ENCODE measurements at regions not wholly inside any gene's neighbourhood (a gene's known extent, or its start where the extent isn't known, plus 50 kb on each side); places are given as distances from the start of the nearest gene placed in this dataset.

DNA sequence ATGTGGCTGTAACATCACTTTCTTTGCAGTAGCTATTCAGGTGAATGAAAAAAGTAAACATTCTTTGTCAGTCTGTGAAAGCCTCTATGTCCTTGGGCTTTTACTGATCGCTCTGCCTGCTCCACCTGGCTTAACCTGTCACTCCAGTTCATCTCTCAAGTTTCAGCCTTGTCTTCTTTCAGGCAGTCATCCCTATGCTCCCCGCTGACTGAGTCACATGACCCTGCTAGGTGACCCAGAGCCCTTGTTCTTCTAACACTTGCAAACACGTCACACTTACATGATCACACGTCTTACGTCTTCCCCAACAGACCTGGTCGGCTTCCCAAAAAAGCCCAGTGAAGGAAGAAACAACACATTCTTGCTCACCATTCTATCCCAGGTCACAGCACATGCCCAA, 499.3 kb upstream of the TENM4 start (continued):
- TF ChIP-seq, protein P1, sequence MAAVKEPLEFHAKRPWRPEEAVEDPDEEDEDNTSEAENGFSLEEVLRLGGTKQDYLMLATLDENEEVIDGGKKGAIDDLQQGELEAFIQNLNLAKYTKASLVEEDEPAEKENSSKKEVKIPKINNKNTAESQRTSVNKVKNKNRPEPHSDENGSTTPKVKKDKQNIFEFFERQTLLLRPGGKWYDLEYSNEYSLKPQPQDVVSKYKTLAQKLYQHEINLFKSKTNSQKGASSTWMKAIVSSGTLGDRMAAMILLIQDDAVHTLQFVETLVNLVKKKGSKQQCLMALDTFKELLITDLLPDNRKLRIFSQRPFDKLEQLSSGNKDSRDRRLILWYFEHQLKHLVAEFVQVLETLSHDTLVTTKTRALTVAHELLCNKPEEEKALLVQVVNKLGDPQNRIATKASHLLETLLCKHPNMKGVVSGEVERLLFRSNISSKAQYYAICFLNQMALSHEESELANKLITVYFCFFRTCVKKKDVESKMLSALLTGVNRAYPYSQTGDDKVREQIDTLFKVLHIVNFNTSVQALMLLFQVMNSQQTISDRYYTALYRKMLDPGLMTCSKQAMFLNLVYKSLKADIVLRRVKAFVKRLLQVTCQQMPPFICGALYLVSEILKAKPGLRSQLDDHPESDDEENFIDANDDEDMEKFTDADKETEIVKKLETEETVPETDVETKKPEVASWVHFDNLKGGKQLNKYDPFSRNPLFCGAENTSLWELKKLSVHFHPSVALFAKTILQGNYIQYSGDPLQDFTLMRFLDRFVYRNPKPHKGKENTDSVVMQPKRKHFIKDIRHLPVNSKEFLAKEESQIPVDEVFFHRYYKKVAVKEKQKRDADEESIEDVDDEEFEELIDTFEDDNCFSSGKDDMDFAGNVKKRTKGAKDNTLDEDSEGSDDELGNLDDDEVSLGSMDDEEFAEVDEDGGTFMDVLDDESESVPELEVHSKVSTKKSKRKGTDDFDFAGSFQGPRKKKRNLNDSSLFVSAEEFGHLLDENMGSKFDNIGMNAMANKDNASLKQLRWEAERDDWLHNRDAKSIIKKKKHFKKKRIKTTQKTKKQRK (IDR thresholded peaks at IDR 0.05; ENCODE audit: low read depth, low read length) = no peak
- TF ChIP-seq, protein P2, sequence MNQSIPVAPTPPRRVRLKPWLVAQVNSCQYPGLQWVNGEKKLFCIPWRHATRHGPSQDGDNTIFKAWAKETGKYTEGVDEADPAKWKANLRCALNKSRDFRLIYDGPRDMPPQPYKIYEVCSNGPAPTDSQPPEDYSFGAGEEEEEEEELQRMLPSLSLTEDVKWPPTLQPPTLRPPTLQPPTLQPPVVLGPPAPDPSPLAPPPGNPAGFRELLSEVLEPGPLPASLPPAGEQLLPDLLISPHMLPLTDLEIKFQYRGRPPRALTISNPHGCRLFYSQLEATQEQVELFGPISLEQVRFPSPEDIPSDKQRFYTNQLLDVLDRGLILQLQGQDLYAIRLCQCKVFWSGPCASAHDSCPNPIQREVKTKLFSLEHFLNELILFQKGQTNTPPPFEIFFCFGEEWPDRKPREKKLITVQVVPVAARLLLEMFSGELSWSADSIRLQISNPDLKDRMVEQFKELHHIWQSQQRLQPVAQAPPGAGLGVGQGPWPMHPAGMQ (IDR thresholded peaks at IDR 0.05; ENCODE audit: borderline replicate concordance) = no peak
- no peak for TF ChIP-seq EZH2 (IDR thresholded peaks at IDR 0.05; ENCODE audit: borderline replicate concordance, control insufficient read depth, low read depth, low read length)

DNA sequence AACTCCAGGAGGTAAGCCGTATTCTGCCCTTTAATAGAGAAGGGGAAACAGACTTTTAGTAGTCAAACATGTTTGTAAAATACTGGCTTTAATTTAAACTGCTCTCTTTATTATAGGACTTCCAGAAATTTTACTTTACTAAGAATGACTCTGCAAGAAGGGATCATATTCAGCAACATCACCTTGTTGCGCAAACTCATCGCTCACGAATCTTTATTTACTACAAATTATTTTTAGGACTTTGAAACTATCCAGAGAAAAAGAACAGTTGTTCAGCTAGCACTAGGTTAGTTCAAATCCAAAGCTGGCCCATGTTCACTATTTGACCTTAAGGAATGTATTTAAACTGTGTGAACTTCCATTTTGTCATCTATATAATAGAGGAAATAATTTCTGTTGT, 498.3 kb upstream of the TENM4 start:
- intact Hi-C loops (cut with micrococcal nuclease; ENCODE audit: unreplicated experiment) = no loop called here
- no peak overlapping the region for H2AFZ ChIP-seq (ENCODE audit: control insufficient read depth, low read depth, low read length)
- WGBS (ENCODE audit: insufficient coverage, insufficient replicate concordance, low lambda C conversion rate, missing lambda C conversion rate) = 67% methylated on average over 4 of the region's 4 CpGs
- ChIA-PET CTCF (interaction anchor here (1.7 kb wide), 1 partner anchor 9 kb away, joined by 4 read pairs; no protein-coding TSS in a partner anchor), SMC1A (ENCODE audit: uncharacterized antibody, unreplicated experiment) (interaction anchor here (0.6 kb wide), 1 partner anchor 106 kb away, joined by 3 read pairs; no protein-coding TSS in a partner anchor), RAD21 (ENCODE audit: unreplicated experiment) (no interaction called here), POLR2A (no interaction called here)
- H3K27me3 ChIP-seq (replicated peaks in 1 of 2; ENCODE audit: control insufficient read depth in 2 of 2, insufficient read depth in 2 of 2, low read length in 1 of 2) = no peaks in the 10 kb centered on the region
- in situ Hi-C loops (cut with MboI) = no loop called here
- H3K4me2 ChIP-seq (ENCODE audit: control insufficient read depth, insufficient read depth) = no peak overlapping the region
- ATAC-seq (no peak), DNase-seq (ENCODE audit: low read depth, low spot score) (no peak), FAIRE-seq (no peak)
- no peaks in the 10 kb centered on the region for H3K4me1 ChIP-seq (ENCODE audit: control insufficient read depth, insufficient read depth, low read length)
- no TSS peak for BruUV-seq (replicated peaks)
- H3K36me3 ChIP-seq (ENCODE audit: control insufficient read depth in 2 of 2, insufficient read depth in 2 of 2, low read length in 1 of 2) = no peaks in the 10 kb centered on the region
- H3K9me3 ChIP-seq (replicated peaks; ENCODE audit: control insufficient read depth, insufficient read depth, low read length) = no peaks in the 10 kb centered on the region
- H3K27ac ChIP-seq (ENCODE audit: control insufficient read depth, insufficient read depth) = no peak overlapping the region
- H3K9ac ChIP-seq (ENCODE audit: control insufficient read depth, insufficient read depth, low read length) = no peak overlapping the region
- no peak overlapping the region for H3K4me3 ChIP-seq
- H4K20me1 ChIP-seq (ENCODE audit: control insufficient read depth, insufficient read depth) = no peaks in the 10 kb centered on the region
- no peaks in the 10 kb centered on the region for H3K79me2 ChIP-seq (ENCODE audit: control insufficient read depth, insufficient read depth, low read length)
- TF ChIP-seq POLR2AphosphoS5 (IDR thresholded peaks at IDR 0.05; ENCODE audit: low read length) (no peak), PAX5 (IDR thresholded peaks at IDR 0.05; ENCODE audit: borderline replicate concordance, low read depth, low read length) (no peak), PAX8 (IDR thresholded peaks at IDR 0.05) (no peak), RCOR1 (conservative IDR thresholded peaks at IDR 0.05; ENCODE audit: low read depth, low read length) (no peak), HDAC6 (IDR thresholded peaks at IDR 0.05; ENCODE audit: unreplicated experiment) (no peak), DPF2 (IDR thresholded peaks at IDR 0.05) (no peak), ZBED1 (IDR thresholded peaks at IDR 0.05; ENCODE audit: borderline replicate concordance) (no peak), NR2C2 (IDR thresholded peaks at IDR 0.05; ENCODE audit: borderline replicate concordance, control insufficient read depth, insufficient read length, low read depth) (no peak)
- TF ChIP-seq, protein P3, sequence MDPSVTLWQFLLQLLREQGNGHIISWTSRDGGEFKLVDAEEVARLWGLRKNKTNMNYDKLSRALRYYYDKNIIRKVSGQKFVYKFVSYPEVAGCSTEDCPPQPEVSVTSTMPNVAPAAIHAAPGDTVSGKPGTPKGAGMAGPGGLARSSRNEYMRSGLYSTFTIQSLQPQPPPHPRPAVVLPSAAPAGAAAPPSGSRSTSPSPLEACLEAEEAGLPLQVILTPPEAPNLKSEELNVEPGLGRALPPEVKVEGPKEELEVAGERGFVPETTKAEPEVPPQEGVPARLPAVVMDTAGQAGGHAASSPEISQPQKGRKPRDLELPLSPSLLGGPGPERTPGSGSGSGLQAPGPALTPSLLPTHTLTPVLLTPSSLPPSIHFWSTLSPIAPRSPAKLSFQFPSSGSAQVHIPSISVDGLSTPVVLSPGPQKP (IDR thresholded peaks at IDR 0.05; ENCODE audit: low read depth, low read length) = no peak
- TF ChIP-seq, protein P4, sequence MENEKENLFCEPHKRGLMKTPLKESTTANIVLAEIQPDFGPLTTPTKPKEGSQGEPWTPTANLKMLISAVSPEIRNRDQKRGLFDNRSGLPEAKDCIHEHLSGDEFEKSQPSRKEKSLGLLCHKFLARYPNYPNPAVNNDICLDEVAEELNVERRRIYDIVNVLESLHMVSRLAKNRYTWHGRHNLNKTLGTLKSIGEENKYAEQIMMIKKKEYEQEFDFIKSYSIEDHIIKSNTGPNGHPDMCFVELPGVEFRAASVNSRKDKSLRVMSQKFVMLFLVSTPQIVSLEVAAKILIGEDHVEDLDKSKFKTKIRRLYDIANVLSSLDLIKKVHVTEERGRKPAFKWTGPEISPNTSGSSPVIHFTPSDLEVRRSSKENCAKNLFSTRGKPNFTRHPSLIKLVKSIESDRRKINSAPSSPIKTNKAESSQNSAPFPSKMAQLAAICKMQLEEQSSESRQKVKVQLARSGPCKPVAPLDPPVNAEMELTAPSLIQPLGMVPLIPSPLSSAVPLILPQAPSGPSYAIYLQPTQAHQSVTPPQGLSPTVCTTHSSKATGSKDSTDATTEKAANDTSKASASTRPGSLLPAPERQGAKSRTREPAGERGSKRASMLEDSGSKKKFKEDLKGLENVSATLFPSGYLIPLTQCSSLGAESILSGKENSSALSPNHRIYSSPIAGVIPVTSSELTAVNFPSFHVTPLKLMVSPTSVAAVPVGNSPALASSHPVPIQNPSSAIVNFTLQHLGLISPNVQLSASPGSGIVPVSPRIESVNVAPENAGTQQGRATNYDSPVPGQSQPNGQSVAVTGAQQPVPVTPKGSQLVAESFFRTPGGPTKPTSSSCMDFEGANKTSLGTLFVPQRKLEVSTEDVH (IDR thresholded peaks at IDR 0.05; ENCODE audit: low read depth, partially characterized antibody) = no peak
